PC-9 (cell line): ENCODE measurements at regions not wholly inside any gene's neighbourhood (a gene's known extent, or its start where the extent isn't known, plus 50 kb on each side); places are given as distances from the start of the nearest gene placed in this dataset.
"Not testable (repeated sequence)": the region's sequence is repeated elsewhere in the genome, so short reads cannot be mapped to it uniquely, and the experiment has no call there.

Experiments
- BruUV-seq: library from RNA; stranded (reverse); fragments of 400-500 nt; replicated peaks from 2 replicates; lab custom pipeline; 2021; lab: Mats Ljungman, UMichigan
- CTCF ChIA-PET: fragments of 300-600 bp; sonication (Branson Sonifier 250); formaldehyde crosslinking; loops from one replicate; lab custom pipeline; 2022; ENCODE audit warnings: antibody characterized with exemption; lab: Charles Lee
- POLR2A ChIA-PET: fragments of 300-600 bp; sonication (Branson Sonifier 250); formaldehyde crosslinking; loops from one replicate; lab custom pipeline; 2022; ENCODE audit warnings: antibody characterized with exemption; ENCODE audit not compliant: unreplicated experiment; lab: Charles Lee
- DNase-seq, 2 experiments: peaks; one replicate each; pipeline versions ENCODE4 v3.0.0 to v3.0.0-alpha.2; 2015 to 2022; ENCODE audit warnings: mixed read lengths in 1 of 2
- H2AFZ ChIP-seq: fragments of 200-600 bp; sonication (generic); 2 replicates; pipeline ENCODE4 v1.8.1; 2017; ENCODE audit warnings: antibody characterized with exemption
- H3F3A ChIP-seq: fragments of 200-600 bp; sonication (generic); 2 replicates; pipeline ENCODE4 v1.8.1; 2017; ENCODE audit warnings: antibody characterized with exemption, mild to moderate bottlenecking, low read depth; ENCODE audit not compliant: insufficient read depth
- H3K27ac ChIP-seq: fragments of 200-600 bp; sonication (generic); 2 replicates; pipeline ENCODE4 v1.6.1; 2016; ENCODE audit warnings: mixed run types
- H3K27me3 ChIP-seq: fragments of 200-600 bp; sonication (generic); 2 replicates; pipeline ENCODE4 v1.6.1; 2016; ENCODE audit warnings: low read depth, mixed run types; ENCODE audit not compliant: insufficient read depth
- H3K36me3 ChIP-seq: fragments of 200-600 bp; sonication (generic); 2 replicates; pipeline ENCODE4 v1.6.1; 2016; ENCODE audit warnings: low read depth, mixed run types
- H3K4me1 ChIP-seq: fragments of 200-600 bp; sonication (generic); replicated peaks from 2 replicates; pipeline ENCODE4 v1.6.1; 2016; ENCODE audit warnings: mixed run types; ENCODE audit not compliant: insufficient read depth
- H3K4me2 ChIP-seq: fragments of 200-600 bp; sonication (generic); 2 replicates; pipeline ENCODE4 v1.6.1; 2017; ENCODE audit warnings: mixed run types
- H3K4me3 ChIP-seq: fragments of 200-600 bp; sonication (generic); 2 replicates; pipeline ENCODE4 v1.6.1; 2016; ENCODE audit warnings: mixed run types
- H3K79me2 ChIP-seq: fragments of 200-600 bp; sonication (generic); 2 replicates; pipeline ENCODE4 v1.6.1; 2017; ENCODE audit warnings: low read depth, mixed run types
- H3K9me2 ChIP-seq: fragments of 200-600 bp; sonication (generic); 2 replicates; pipeline ENCODE4 v1.8.1; 2017; ENCODE audit warnings: mild to moderate bottlenecking; ENCODE audit not compliant: insufficient read depth
- H3K9me3 ChIP-seq: fragments of 200-600 bp; sonication (generic); 2 replicates; pipeline ENCODE4 v1.8.1; 2016; ENCODE audit warnings: low read depth; ENCODE audit not compliant: insufficient read depth
- H4K20me1 ChIP-seq: fragments of 200-600 bp; sonication (generic); 2 replicates; pipeline ENCODE4 v1.8.1; 2017; ENCODE audit not compliant: insufficient read depth
- EZH2 ChIP-seq: fragments of 200-600 bp; sonication (generic); IDR thresholded peaks from 2 replicates; pipeline ENCODE4 v1.8.0; 2017; ENCODE audit warnings: antibody characterized with exemption, low read depth
- intact Hi-C: fragments of 100-400 bp; cut with micrococcal nuclease; formaldehyde crosslinking; loops from one replicate; pipeline ENCODE4 v1.10.0; 2022; ENCODE audit not compliant: unreplicated experiment
- TF ChIP-seq, protein P1 (sequence below): fragments of 200-600 bp; sonication (generic); conservative IDR thresholded peaks from 2 replicates; pipeline ENCODE4 v1.6.1; 2017; ENCODE audit warnings: mixed run types, antibody characterized with exemption, mild to moderate bottlenecking, moderate library complexity

DNA sequence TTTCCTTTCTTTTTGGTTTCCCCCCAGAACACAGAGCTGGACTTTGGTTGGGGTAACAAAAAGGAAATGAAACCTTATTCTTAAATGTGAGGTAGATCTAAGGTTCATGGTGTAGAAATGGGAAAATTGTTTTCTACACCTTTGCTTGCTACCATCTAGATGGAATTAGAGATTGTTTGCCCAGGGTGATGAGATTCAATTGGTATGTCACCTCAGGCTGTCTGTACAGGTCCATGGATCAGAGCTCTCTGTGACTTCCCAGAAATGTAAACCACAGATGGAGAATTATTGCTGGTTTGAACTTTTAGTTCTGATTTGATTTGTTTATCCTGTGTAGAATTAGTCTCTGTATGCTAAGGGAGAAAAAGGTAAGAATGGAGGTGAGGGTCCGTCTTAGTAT lies 146.7 kb downstream of the PCDH7 start:
- H3K27ac ChIP-seq, result peak overlapping the region; percentile 75
- H3K4me2 ChIP-seq, result peak overlapping the region; percentile 63
- peaks cover 25% of the 10 kb centered on the region for H3F3A ChIP-seq

DNA sequence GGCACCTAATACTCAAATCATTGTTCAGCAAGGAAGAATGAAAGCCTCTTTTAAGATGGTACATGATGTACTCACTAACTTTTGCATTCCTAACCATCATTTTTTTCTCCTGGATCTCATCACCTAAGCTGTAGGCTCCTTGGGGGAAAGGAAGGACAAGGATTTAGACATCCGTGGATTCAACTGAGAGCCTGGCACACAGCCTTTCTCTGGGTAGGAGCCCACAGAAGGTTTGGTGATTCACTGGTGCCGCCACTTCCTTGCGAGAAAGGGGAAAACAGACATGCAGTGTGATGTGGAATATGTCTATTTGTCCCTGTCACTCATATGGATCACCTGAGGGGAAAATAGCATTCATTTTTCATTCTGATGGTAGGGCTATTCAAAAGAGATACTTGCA lies 147.3 kb downstream of the PCDH7 start:
- POLR2A ChIA-PET, result interaction anchor here (0.9 kb wide), 1 partner anchor 147 kb away, joined by 3 read pairs; the partner anchor contains the start of gene PCDH7
- H3K79me2 ChIP-seq, result no peaks in the 10 kb centered on the region
- DNase-seq, result peak; percentile 10 to 40

More for the DNA sequence above, 146.7 kb downstream of the PCDH7 start:
- Histone ChIP-seq H3K36me3 (no peaks in the 10 kb centered on the region), H3K9me2 (0 out of 2 replicates have a peak, but pooled peaks cover 4% of the 10 kb centered on the region), H3K79me2 (no peaks in the 10 kb centered on the region), H3K4me3 (peak overlapping the region; percentile 21; the same call in 1 of the 2 replicates), H3K27me3 (no peaks in the 10 kb centered on the region), H3K9me3 (no peaks in the 10 kb centered on the region), H4K20me1 (no peaks in the 10 kb centered on the region), H2AFZ (no peak overlapping the region), H3K4me1 (peaks cover 39% of the 10 kb centered on the region)
- DNase-seq, result peak; percentile 37 to 85
- intact Hi-C loops, result loop anchor here (1.0 to 10.0 kb wide), 5 partner anchors 30 to 148 kb away; no protein-coding TSS in a partner anchor
- CTCF ChIA-PET, result interaction anchor here (0.6 kb wide), 1 partner anchor 13 kb away, joined by 5 read pairs; no protein-coding TSS in a partner anchor
- BruUV-seq, result no TSS peak
- no peak for TF ChIP-seq EZH2
- TF ChIP-seq, protein P1, sequence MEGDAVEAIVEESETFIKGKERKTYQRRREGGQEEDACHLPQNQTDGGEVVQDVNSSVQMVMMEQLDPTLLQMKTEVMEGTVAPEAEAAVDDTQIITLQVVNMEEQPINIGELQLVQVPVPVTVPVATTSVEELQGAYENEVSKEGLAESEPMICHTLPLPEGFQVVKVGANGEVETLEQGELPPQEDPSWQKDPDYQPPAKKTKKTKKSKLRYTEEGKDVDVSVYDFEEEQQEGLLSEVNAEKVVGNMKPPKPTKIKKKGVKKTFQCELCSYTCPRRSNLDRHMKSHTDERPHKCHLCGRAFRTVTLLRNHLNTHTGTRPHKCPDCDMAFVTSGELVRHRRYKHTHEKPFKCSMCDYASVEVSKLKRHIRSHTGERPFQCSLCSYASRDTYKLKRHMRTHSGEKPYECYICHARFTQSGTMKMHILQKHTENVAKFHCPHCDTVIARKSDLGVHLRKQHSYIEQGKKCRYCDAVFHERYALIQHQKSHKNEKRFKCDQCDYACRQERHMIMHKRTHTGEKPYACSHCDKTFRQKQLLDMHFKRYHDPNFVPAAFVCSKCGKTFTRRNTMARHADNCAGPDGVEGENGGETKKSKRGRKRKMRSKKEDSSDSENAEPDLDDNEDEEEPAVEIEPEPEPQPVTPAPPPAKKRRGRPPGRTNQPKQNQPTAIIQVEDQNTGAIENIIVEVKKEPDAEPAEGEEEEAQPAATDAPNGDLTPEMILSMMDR, result no peak
- POLR2A ChIA-PET, result interaction anchor here (0.5 to 0.9 kb wide), 2 partner anchors 8 to 147 kb away, joined by 3 to 5 read pairs; partner anchors contain the start of gene PCDH7

DNA sequence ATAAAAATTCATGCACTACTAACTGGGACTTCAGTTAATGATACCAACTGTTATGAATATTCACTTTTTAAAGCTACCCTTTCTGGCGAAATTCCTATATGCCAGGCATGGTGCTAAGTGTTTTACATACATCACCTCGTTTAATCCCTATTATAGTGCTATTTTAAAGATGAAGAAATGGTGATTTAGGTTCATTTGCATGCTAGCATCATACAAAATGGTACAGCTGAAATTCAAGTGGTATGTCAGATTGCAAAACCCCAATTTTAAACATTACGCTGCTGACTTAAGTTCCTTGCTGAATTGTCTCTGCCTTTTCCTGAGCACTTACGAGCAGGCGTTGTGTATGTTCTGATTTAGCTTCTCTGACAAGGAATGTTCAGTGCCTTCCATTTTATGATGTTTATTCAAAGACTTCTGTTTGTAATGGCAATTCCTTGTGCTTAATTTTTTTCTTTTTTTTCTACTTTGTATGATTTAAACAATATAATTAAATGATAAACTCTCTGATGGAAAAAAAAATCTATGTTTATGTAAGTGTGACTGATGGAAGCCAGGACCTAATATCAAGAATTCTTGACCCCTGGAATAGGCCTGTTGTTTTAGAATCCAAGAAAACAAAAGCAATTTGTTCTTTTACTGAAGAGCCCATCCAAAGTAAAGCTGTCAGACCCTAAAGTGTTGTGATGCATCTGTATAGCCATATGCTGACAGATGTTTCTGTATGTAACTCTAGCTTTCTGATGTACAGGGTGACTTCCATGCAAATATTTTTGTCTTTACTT lies 148.1 kb downstream of the PCDH7 start:
- CTCF ChIA-PET, result no interaction called here

More for the DNA sequence above, 147.3 kb downstream of the PCDH7 start:
- Histone ChIP-seq H3K9me2 (0 out of 2 replicates have a peak, but pooled peaks cover 4% of the 10 kb centered on the region), H3K27me3 (no peaks in the 10 kb centered on the region), H3K27ac (peak overlapping the region; percentile 75), H3K4me1 (peaks cover 39% of the 10 kb centered on the region), H3K36me3 (no peaks in the 10 kb centered on the region), H2AFZ (no peak overlapping the region), H3K9me3 (no peaks in the 10 kb centered on the region), H3K4me2 (peak overlapping the region; percentile 63), H3F3A (peaks cover 25% of the 10 kb centered on the region), H4K20me1 (no peaks in the 10 kb centered on the region), H3K4me3 (no peak overlapping the region)
- CTCF ChIA-PET, result interaction anchor here (0.6 kb wide), 1 partner anchor 13 kb away, joined by 5 read pairs; no protein-coding TSS in a partner anchor
- TF ChIP-seq, protein P1, result no peak
- BruUV-seq, result TSS peak; percentile 85
- intact Hi-C loops, result loop anchor here (1.0 to 10.0 kb wide), 4 partner anchors 30 to 149 kb away; no protein-coding TSS in a partner anchor

DNA sequence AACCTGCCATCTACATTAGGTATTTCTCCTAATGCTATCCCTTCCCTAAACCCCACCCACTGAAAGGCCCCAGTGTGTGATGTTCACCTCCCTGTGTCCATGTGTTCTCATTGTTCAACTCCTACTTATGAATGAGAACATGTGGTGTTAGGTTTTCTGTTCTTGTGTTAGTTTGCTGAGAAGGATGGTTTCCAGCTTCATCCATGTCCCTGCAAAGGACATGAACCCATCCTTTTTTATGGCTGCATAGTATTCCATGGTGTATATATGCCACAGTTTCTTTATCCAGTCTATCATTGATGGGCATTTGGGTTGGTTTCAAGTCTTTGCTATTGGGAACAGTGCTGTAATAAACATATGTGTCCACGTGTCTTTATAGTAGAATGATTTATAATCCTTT lies 149.2 kb downstream of the PCDH7 start:
- H2AFZ ChIP-seq, H3K79me2 ChIP-seq, H3K4me3 ChIP-seq, H3K36me3 ChIP-seq, BruUV-seq, H3K4me2 ChIP-seq, H3K9me3 ChIP-seq, H3K9me2 ChIP-seq, H3K27me3 ChIP-seq, CTCF ChIA-PET, H4K20me1 ChIP-seq, POLR2A ChIA-PET, DNase-seq, H3K27ac ChIP-seq: not testable (repeated sequence)
- Histone ChIP-seq H3F3A (peaks cover 25% of the 10 kb centered on the region), H3K4me1 (peaks cover 39% of the 10 kb centered on the region)
- intact Hi-C loops, result loop anchor here (5.0 to 10.0 kb wide), 2 partner anchors 42 to 115 kb away; no protein-coding TSS in a partner anchor

More for the DNA sequence above, 148.1 kb downstream of the PCDH7 start:
- Histone ChIP-seq H3K4me2 (0 out of 2 replicates have a peak overlapping the region, but pooled peaks have one; percentile 63), H3K27ac (peak overlapping the region; percentile 75; the same call in 1 of the 2 replicates), H3K36me3 (no peaks in the 10 kb centered on the region), H3K9me3 (no peaks in the 10 kb centered on the region), H3K9me2 (0 out of 2 replicates have a peak, but pooled peaks cover 4% of the 10 kb centered on the region), H2AFZ (no peak overlapping the region), H3K27me3 (no peaks in the 10 kb centered on the region), H3K79me2 (no peaks in the 10 kb centered on the region), H3K4me3 (no peak overlapping the region), H3F3A (peaks cover 25% of the 10 kb centered on the region), H4K20me1 (no peaks in the 10 kb centered on the region), H3K4me1 (peaks cover 39% of the 10 kb centered on the region)
- TF ChIP-seq, protein P1, result no peak
- TF ChIP-seq EZH2, result no peak
- intact Hi-C loops, result loop anchor here (5.0 to 10.0 kb wide), 2 partner anchors 41 to 114 kb away; no protein-coding TSS in a partner anchor
- POLR2A ChIA-PET, result interaction anchor here (0.6 kb wide), 1 partner anchor 19 kb away, joined by 5 read pairs; no protein-coding TSS in a partner anchor
- no peak for DNase-seq
- no TSS peak for BruUV-seq
